ENCODE measurements at regions not wholly inside any gene's neighbourhood (a gene's known extent, or its start where the extent isn't known, plus 50 kb on each side); places are given as distances from the start of the nearest gene placed in this dataset.
A peak's percentile ranks its signal among the peaks of the same experiment; 100 is the strongest.

- peak; percentile 33 for DNase-seq
These were observed 83.6 kb upstream of the STX18 start for GRCh38 chr4:4625488-4625887.

- DNase-seq = no peak
These were observed 82.5 kb upstream of the STX18 start for GRCh38 chr4:4624276-4624897.

- DNase-seq = no peak
These were observed 78.0 kb upstream of the STX18 start for GRCh38 chr4:4619821-4620220.

GRCh38 chr4:4618847-4619246 is 77.0 kb upstream of the STX18 start:
- DNase-seq = peak; percentile 74

- no peak for DNase-seq
These were observed 73.3 kb upstream of the STX18 start for GRCh38 chr4:4614925-4615678.

GRCh38 chr4:4613641-4614286 is 71.9 kb upstream of the STX18 start:
- no peak for DNase-seq

GRCh38 chr4:4613126-4613465 is 71.2 kb upstream of the STX18 start:
- DNase-seq = no peak

GRCh38 chr4:4610672-4611071 is 68.8 kb upstream of the STX18 start:
- no peak for DNase-seq

- DNase-seq = no peak
These were observed 67.9 kb upstream of the STX18 start for GRCh38 chr4:4609622-4610334.

GRCh38 chr4:4608214-4608537 is 66.3 kb upstream of the STX18 start:
- no peak for DNase-seq

GRCh38 chr4:4607336-4608213 is 65.7 kb upstream of the STX18 start:
- DNase-seq = no peak

GRCh38 chr4:4606321-4606720 is 64.5 kb upstream of the STX18 start:
- DNase-seq = no peak

- DNase-seq = no peak
These were observed 64.0 kb upstream of the STX18 start for GRCh38 chr4:4605849-4606248.

- no peak for DNase-seq
These were observed 61.7 kb upstream of the STX18 start for GRCh38 chr4:4603592-4603991.

GRCh38 chr4:4603067-4603466 is 61.2 kb upstream of the STX18 start:
- no peak for DNase-seq

GRCh38 chr4:4602468-4602867 is 60.6 kb upstream of the STX18 start:
- no peak for DNase-seq

GRCh38 chr4:4601803-4602369 is 60.0 kb upstream of the STX18 start:
- no peak for DNase-seq

GRCh38 chr4:4599481-4600275 is 57.8 kb upstream of the STX18 start:
- peak; percentile 84 for DNase-seq

- DNase-seq = no peak
These were observed 57.1 kb upstream of the STX18 start for GRCh38 chr4:4598851-4599411.

GRCh38 chr4:4596720-4597119 is 54.9 kb upstream of the STX18 start:
- DNase-seq = no peak

- DNase-seq = peak; percentile 13
These were observed 53.4 kb upstream of the STX18 start for GRCh38 chr4:4595252-4595651.

All from NCI-H69 (cell line).